ENCODE measurements at regions not wholly inside any gene's neighbourhood (a gene's known extent, or its start where the extent isn't known, plus 50 kb on each side); places are given as distances from the start of the nearest gene placed in this dataset.

- no peak overlapping the region for H3K4me3 ChIP-seq (ENCODE audit: low read depth, low read length)
- DNase-seq (ENCODE audit: low read depth): no peak
- in situ Hi-C loops (cut with HindIII; ENCODE audit: low sequenced_read_pairs): no loop called here
- no peak for TF ChIP-seq CTCF (IDR thresholded peaks at IDR 0.05; ENCODE audit: low read depth, low read length, missing control alignments)
Observed at GRCh38 chr6:44527181-44527580, 139.7 kb downstream of the CDC5L start.

GRCh38 chr6:44527583-44528369, 140.3 kb downstream of the CDC5L start:
- no peak overlapping the region for H3K4me3 ChIP-seq (ENCODE audit: low read depth, low read length)
- no peak for TF ChIP-seq CTCF (IDR thresholded peaks at IDR 0.05; ENCODE audit: low read depth, low read length, missing control alignments)
- no peak for DNase-seq (ENCODE audit: low read depth)
- in situ Hi-C loops (cut with HindIII; ENCODE audit: low sequenced_read_pairs): no loop called here

- H3K4me3 ChIP-seq (ENCODE audit: low read depth, low read length): no peak overlapping the region
- no peak for DNase-seq (ENCODE audit: low read depth)
- TF ChIP-seq CTCF (IDR thresholded peaks at IDR 0.05; ENCODE audit: low read depth, low read length, missing control alignments): no peak
- in situ Hi-C loops (cut with HindIII; ENCODE audit: low sequenced_read_pairs): no loop called here
Observed at GRCh38 chr6:44528370-44528644, 140.8 kb downstream of the CDC5L start.

- no peak for DNase-seq (ENCODE audit: low read depth)
- no peak overlapping the region for H3K4me3 ChIP-seq (ENCODE audit: low read depth, low read length)
- in situ Hi-C loops (cut with HindIII; ENCODE audit: low sequenced_read_pairs): no loop called here
- TF ChIP-seq CTCF (IDR thresholded peaks at IDR 0.05; ENCODE audit: low read depth, low read length, missing control alignments): no peak
Observed at GRCh38 chr6:44528716-44529115, 141.2 kb downstream of the CDC5L start.

GRCh38 chr6:44529146-44529905, 141.8 kb downstream of the CDC5L start:
- in situ Hi-C loops (cut with HindIII; ENCODE audit: low sequenced_read_pairs): no loop called here
- TF ChIP-seq CTCF (IDR thresholded peaks at IDR 0.05; ENCODE audit: low read depth, low read length, missing control alignments): no peak
- H3K4me3 ChIP-seq (ENCODE audit: low read depth, low read length): no peak overlapping the region
- no peak for DNase-seq (ENCODE audit: low read depth)

- in situ Hi-C loops (cut with HindIII; ENCODE audit: low sequenced_read_pairs): no loop called here
- no peak overlapping the region for H3K4me3 ChIP-seq (ENCODE audit: low read depth, low read length)
- no peak for DNase-seq (ENCODE audit: low read depth)
- no peak for TF ChIP-seq CTCF (IDR thresholded peaks at IDR 0.05; ENCODE audit: low read depth, low read length, missing control alignments)
Observed at GRCh38 chr6:44530209-44530909, 142.9 kb downstream of the CDC5L start.
